ENCODE measurements at regions not wholly inside any gene's neighbourhood (a gene's known extent, or its start where the extent isn't known, plus 50 kb on each side); places are given as distances from the start of the nearest gene placed in this dataset.

GRCh38 chr2:22209545-22209944 is 1085.8 kb downstream of the TDRD15 start:
- no peak for ATAC-seq (replicated peaks in 6 of 8)
- 0 to 92% (median 66%) methylated on average over 1 to 3 of the region's 3 CpGs for WGBS, 10 experiments
- H3K27ac ChIP-seq: no peak overlapping the region
- H3K4me1 ChIP-seq (replicated peaks in 1 of 2): no peaks in the 10 kb centered on the region
- no peak overlapping the region for H3K4me3 ChIP-seq
- in situ Hi-C loops (cut with MboI; ENCODE audit: low pct_unique_long_range_greater_than_20kb in 2 of 9, low sequenced_read_pairs in 9 of 9, unreplicated experiment in 9 of 9): loop anchor here in 1 of 9 experiments (25.0 kb wide), 1 partner anchor 272 kb away; no protein-coding TSS in a partner anchor

GRCh38 chr2:22213237-22213636 is 1089.5 kb downstream of the TDRD15 start:
- no peak for ATAC-seq (replicated peaks in 6 of 8)

GRCh38 chr2:22215517-22215916 is 1091.7 kb downstream of the TDRD15 start:
- no peak for ATAC-seq (replicated peaks in 6 of 8)
- 0 to 85% (median 37%) methylated on average over 1 to 2 of the region's 2 CpGs; no CpG with 5 or more reads in 4 of the 10 experiments for WGBS, 10 experiments
- Histone ChIP-seq H3K27ac (no peak overlapping the region), H3K4me3 (no peak overlapping the region), H3K4me1 (replicated peaks in 1 of 2) (no peaks in the 10 kb centered on the region)
- in situ Hi-C loops (cut with MboI; ENCODE audit: low pct_unique_long_range_greater_than_20kb in 2 of 9, low sequenced_read_pairs in 9 of 9, unreplicated experiment in 9 of 9): loop anchor here in 1 of 9 experiments (25.0 kb wide), 1 partner anchor 278 kb away; no protein-coding TSS in a partner anchor

More at GRCh38 chr2:22213237-22213636, 1089.5 kb downstream of the TDRD15 start:
- no peak overlapping the region for H3K4me3 ChIP-seq
- in situ Hi-C loops (cut with MboI; ENCODE audit: low pct_unique_long_range_greater_than_20kb in 2 of 9, low sequenced_read_pairs in 9 of 9, unreplicated experiment in 9 of 9): loop anchor here in 1 of 9 experiments (25.0 kb wide), 1 partner anchor 276 kb away; no protein-coding TSS in a partner anchor
- H3K4me1 ChIP-seq (replicated peaks in 1 of 2): no peaks in the 10 kb centered on the region
- WGBS, 10 experiments: 0 to 100% (median 76%) methylated on average over 1 to 2 of the region's 2 CpGs
- no peak overlapping the region for H3K27ac ChIP-seq

GRCh38 chr2:22217881-22218280 is 1094.1 kb downstream of the TDRD15 start:
- Histone ChIP-seq H3K4me3 (no peak overlapping the region), H3K4me1 (replicated peaks in 1 of 2) (no peaks in the 10 kb centered on the region), H3K27ac (no peak overlapping the region)
- 0 to 100% (median 25%) methylated on average over 1 of the region's 1 CpG; no CpG with 5 or more reads in 3 of the 10 experiments for WGBS, 10 experiments
- ATAC-seq (replicated peaks in 6 of 8): no peak
- in situ Hi-C loops (cut with MboI; ENCODE audit: low pct_unique_long_range_greater_than_20kb in 2 of 9, low sequenced_read_pairs in 9 of 9, unreplicated experiment in 9 of 9): loop anchor here in 1 of 9 experiments (25.0 kb wide), 1 partner anchor 281 kb away; no protein-coding TSS in a partner anchor

- Histone ChIP-seq H3K4me3 (no peak overlapping the region), H3K27ac (no peak overlapping the region), H3K4me1 (replicated peaks in 1 of 2) (no peaks in the 10 kb centered on the region)
- in situ Hi-C loops (cut with MboI; ENCODE audit: low pct_unique_long_range_greater_than_20kb in 2 of 9, low sequenced_read_pairs in 9 of 9, unreplicated experiment in 9 of 9): loop anchor here in 1 of 9 experiments (25.0 kb wide), 1 partner anchor 284 kb away; no protein-coding TSS in a partner anchor
- no peak for ATAC-seq (replicated peaks in 6 of 8)
- WGBS, 10 experiments: 0 to 33% (median 25%) methylated on average over 1 of the region's 1 CpG; no CpG with 5 or more reads in 7 of the 10 experiments
These were observed 1097.2 kb downstream of the TDRD15 start for GRCh38 chr2:22221006-22221405.

- in situ Hi-C loops (cut with MboI; ENCODE audit: low pct_unique_long_range_greater_than_20kb in 2 of 9, low sequenced_read_pairs in 9 of 9, unreplicated experiment in 9 of 9): no loop called here
- 29 to 100% (median 90%) methylated on average over 1 to 3 of the region's 3 CpGs; no CpG with 5 or more reads in 1 of the 10 experiments for WGBS, 10 experiments
- Histone ChIP-seq H3K4me3 (no peak overlapping the region), H3K4me1 (replicated peaks in 1 of 2) (no peaks in the 10 kb centered on the region), H3K27ac (no peak overlapping the region)
- no peak for ATAC-seq (replicated peaks in 6 of 8)
These were observed 1115.2 kb downstream of the TDRD15 start for GRCh38 chr2:22238967-22239366.

GRCh38 chr2:22247466-22247865 is 1123.7 kb downstream of the TDRD15 start:
- no peak overlapping the region for H3K27ac ChIP-seq
- no peak for ATAC-seq (replicated peaks in 6 of 8)
- H3K4me3 ChIP-seq: no peak overlapping the region
- WGBS, 10 experiments: 0 to 95% (median 78%) methylated on average over 1 to 4 of the region's 4 CpGs
- in situ Hi-C loops (cut with MboI; ENCODE audit: low pct_unique_long_range_greater_than_20kb in 2 of 9, low sequenced_read_pairs in 9 of 9, unreplicated experiment in 9 of 9): no loop called here
- no peaks in the 10 kb centered on the region for H3K4me1 ChIP-seq (replicated peaks in 1 of 2)

- ATAC-seq (replicated peaks in 6 of 8): no peak
- H3K27ac ChIP-seq: no peak overlapping the region
- no peak overlapping the region for H3K4me3 ChIP-seq
- in situ Hi-C loops (cut with MboI; ENCODE audit: low pct_unique_long_range_greater_than_20kb in 2 of 9, low sequenced_read_pairs in 9 of 9, unreplicated experiment in 9 of 9): no loop called here
- no peaks in the 10 kb centered on the region for H3K4me1 ChIP-seq (replicated peaks in 1 of 2)
- 40 to 100% (median 88%) methylated on average over 1 to 2 of the region's 2 CpGs; no CpG with 5 or more reads in 1 of the 10 experiments for WGBS, 10 experiments
These were observed 1125.1 kb downstream of the TDRD15 start for GRCh38 chr2:22248851-22249250.

GRCh38 chr2:22253171-22253570 is 1129.4 kb downstream of the TDRD15 start:
- no peak for ATAC-seq (replicated peaks in 6 of 8)
- Histone ChIP-seq H3K27ac (no peak overlapping the region), H3K4me1 (replicated peaks in 1 of 2) (no peaks in the 10 kb centered on the region), H3K4me3 (no peak overlapping the region)
- WGBS, 10 experiments: 0 to 80% (median 67%) methylated on average over 1 to 2 of the region's 2 CpGs; no CpG with 5 or more reads in 2 of the 10 experiments
- in situ Hi-C loops (cut with MboI; ENCODE audit: low pct_unique_long_range_greater_than_20kb in 2 of 9, low sequenced_read_pairs in 9 of 9, unreplicated experiment in 9 of 9): no loop called here

GRCh38 chr2:22261165-22261564 is 1123.8 kb upstream of the KLHL29 start:
- Histone ChIP-seq H3K27ac (no peak overlapping the region), H3K4me1 (replicated peaks in 1 of 2) (no peaks in the 10 kb centered on the region), H3K4me3 (no peak overlapping the region)
- in situ Hi-C loops (cut with MboI; ENCODE audit: low pct_unique_long_range_greater_than_20kb in 2 of 9, low sequenced_read_pairs in 9 of 9, unreplicated experiment in 9 of 9): no loop called here
- no peak for ATAC-seq (replicated peaks in 6 of 8)
- WGBS, 10 experiments: 39 to 100% (median 91%) methylated on average over 1 to 7 of the region's 7 CpGs

- Histone ChIP-seq H3K4me1 (replicated peaks in 1 of 2) (no peaks in the 10 kb centered on the region), H3K4me3 (no peak overlapping the region), H3K27ac (no peak overlapping the region)
- in situ Hi-C loops (cut with MboI; ENCODE audit: low pct_unique_long_range_greater_than_20kb in 2 of 9, low sequenced_read_pairs in 9 of 9, unreplicated experiment in 9 of 9): no loop called here
- ATAC-seq (replicated peaks in 6 of 8): no peak
- 27 to 100% (median 90%) methylated on average over 1 of the region's 1 CpG for WGBS, 10 experiments
These were observed 1114.6 kb upstream of the KLHL29 start for GRCh38 chr2:22270341-22270740.

- no peak overlapping the region for H3K27ac ChIP-seq
- H3K4me1 ChIP-seq (replicated peaks in 1 of 2): no peaks in the 10 kb centered on the region
- no peak for ATAC-seq (replicated peaks in 6 of 8)
- 0 to 100% (median 81%) methylated on average over 1 of the region's 1 CpG; no CpG with 5 or more reads in 6 of the 10 experiments for WGBS, 10 experiments
- in situ Hi-C loops (cut with MboI; ENCODE audit: low pct_unique_long_range_greater_than_20kb in 2 of 9, low sequenced_read_pairs in 9 of 9, unreplicated experiment in 9 of 9): no loop called here
- H3K4me3 ChIP-seq: no peak overlapping the region
These were observed 1111.1 kb upstream of the KLHL29 start for GRCh38 chr2:22273853-22274252.

GRCh38 chr2:22274661-22275060 is 1110.3 kb upstream of the KLHL29 start:
- Histone ChIP-seq H3K27ac (no peak overlapping the region), H3K4me1 (replicated peaks in 1 of 2) (peaks cover 0 to 3% of the 10 kb centered on the region in 2 donors), H3K4me3 (no peak overlapping the region)
- in situ Hi-C loops (cut with MboI; ENCODE audit: low pct_unique_long_range_greater_than_20kb in 2 of 9, low sequenced_read_pairs in 9 of 9, unreplicated experiment in 9 of 9): no loop called here
- ATAC-seq (replicated peaks in 6 of 8): no peak
- 0 to 94% (median 63%) methylated on average over 1 to 2 of the region's 3 CpGs; no CpG with 5 or more reads in 3 of the 10 experiments for WGBS, 10 experiments

- in situ Hi-C loops (cut with MboI; ENCODE audit: low pct_unique_long_range_greater_than_20kb in 2 of 9, low sequenced_read_pairs in 9 of 9, unreplicated experiment in 9 of 9): no loop called here
- ATAC-seq (replicated peaks in 6 of 8): no peak
- WGBS, 10 experiments: 13 to 97% (median 87%) methylated on average over 1 to 4 of the region's 4 CpGs
- Histone ChIP-seq H3K4me1 (replicated peaks in 1 of 2) (peaks cover 12 to 14% of the 10 kb centered on the region in 2 donors), H3K4me3 (no peak overlapping the region), H3K27ac (no peak overlapping the region)
These were observed 1108.3 kb upstream of the KLHL29 start for GRCh38 chr2:22276696-22277095.

Measured in motor neuron (in vitro differentiated cells).